B cell (primary cell): ENCODE measurements at regions not wholly inside any gene's neighbourhood (a gene's known extent, or its start where the extent isn't known, plus 50 kb on each side); places are given as distances from the start of the nearest gene placed in this dataset.

ENCODE experiments used
- EZH2 ChIP-seq: IDR thresholded peaks from 2 replicates; pipeline ENCODE4 v1.6.1; 2012; ENCODE audit warnings: borderline replicate concordance, low read depth, mild to moderate bottlenecking, moderate library complexity, low read length; ENCODE audit not compliant: insufficient read depth, poor library complexity, severe bottlenecking
- TF ChIP-seq, protein P1 (sequence below): fragments of 200-600 bp; IDR thresholded peaks from one replicate; pipeline ENCODE4 v1.8.0; 2022; ENCODE audit warnings: antibody characterized with exemption, mild to moderate bottlenecking

DNA sequence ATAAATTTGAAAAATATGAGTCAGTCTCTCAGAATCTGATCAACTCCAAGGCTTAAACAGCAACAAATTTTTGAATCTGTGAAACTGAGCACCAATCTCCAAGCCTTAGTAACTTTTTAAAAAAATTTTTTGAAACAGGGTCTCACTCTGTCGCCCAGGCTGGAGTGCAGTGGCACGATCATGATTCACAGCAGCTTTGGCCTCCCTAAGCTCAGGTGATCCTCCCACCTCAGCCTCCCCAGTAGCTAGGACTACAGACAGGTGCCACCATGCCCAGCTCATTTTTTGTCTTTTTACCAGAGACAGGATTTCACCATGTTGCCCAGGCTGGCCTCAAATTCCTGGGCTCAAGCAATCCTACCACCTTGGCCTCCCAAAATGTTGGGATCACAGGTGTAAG lies 207.9 kb upstream of the TCF21 start:
- TF ChIP-seq, protein P1, sequence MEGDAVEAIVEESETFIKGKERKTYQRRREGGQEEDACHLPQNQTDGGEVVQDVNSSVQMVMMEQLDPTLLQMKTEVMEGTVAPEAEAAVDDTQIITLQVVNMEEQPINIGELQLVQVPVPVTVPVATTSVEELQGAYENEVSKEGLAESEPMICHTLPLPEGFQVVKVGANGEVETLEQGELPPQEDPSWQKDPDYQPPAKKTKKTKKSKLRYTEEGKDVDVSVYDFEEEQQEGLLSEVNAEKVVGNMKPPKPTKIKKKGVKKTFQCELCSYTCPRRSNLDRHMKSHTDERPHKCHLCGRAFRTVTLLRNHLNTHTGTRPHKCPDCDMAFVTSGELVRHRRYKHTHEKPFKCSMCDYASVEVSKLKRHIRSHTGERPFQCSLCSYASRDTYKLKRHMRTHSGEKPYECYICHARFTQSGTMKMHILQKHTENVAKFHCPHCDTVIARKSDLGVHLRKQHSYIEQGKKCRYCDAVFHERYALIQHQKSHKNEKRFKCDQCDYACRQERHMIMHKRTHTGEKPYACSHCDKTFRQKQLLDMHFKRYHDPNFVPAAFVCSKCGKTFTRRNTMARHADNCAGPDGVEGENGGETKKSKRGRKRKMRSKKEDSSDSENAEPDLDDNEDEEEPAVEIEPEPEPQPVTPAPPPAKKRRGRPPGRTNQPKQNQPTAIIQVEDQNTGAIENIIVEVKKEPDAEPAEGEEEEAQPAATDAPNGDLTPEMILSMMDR: no peak
- no peak for TF ChIP-seq EZH2
